ENCODE measurements at regions not wholly inside any gene's neighbourhood (a gene's known extent, or its start where the extent isn't known, plus 50 kb on each side); places are given as distances from the start of the nearest gene placed in this dataset.
"Not testable (repeated sequence)": the region's sequence is repeated elsewhere in the genome, so short reads cannot be mapped to it uniquely, and the experiment has no call there.

- no peak overlapping the region for H3K4me3 ChIP-seq
- WGBS, 10 experiments: 0 to 63% (median 33%) methylated on average over 1 of the region's 1 CpG; no CpG with 5 or more reads in 3 of the 10 experiments
- in situ Hi-C loops (cut with MboI; ENCODE audit: low pct_unique_long_range_greater_than_20kb in 2 of 9, low sequenced_read_pairs in 9 of 9, unreplicated experiment in 9 of 9): loop anchor here in 2 of 9 experiments (25.0 kb wide), 1 partner anchor 319 kb away; no protein-coding TSS in a partner anchor
- no peak overlapping the region for H3K27ac ChIP-seq
- H3K4me1 ChIP-seq (replicated peaks in 1 of 2): no peaks in the 10 kb centered on the region
- ATAC-seq (replicated peaks in 6 of 8): no peak
Observed at GRCh38 chr18:26631135-26631534, 82.8 kb upstream of the KCTD1 start.

- no peak for ATAC-seq (replicated peaks in 6 of 8)
- 45 to 100% (median 92%) methylated on average over 1 to 4 of the region's 4 CpGs; no CpG with 5 or more reads in 1 of the 10 experiments for WGBS, 10 experiments
- in situ Hi-C loops (cut with MboI; ENCODE audit: low pct_unique_long_range_greater_than_20kb in 2 of 9, low sequenced_read_pairs in 9 of 9, unreplicated experiment in 9 of 9): loop anchor here in 2 of 9 experiments (25.0 kb wide), 1 partner anchor 318 kb away; no protein-coding TSS in a partner anchor
Observed at GRCh38 chr18:26630596-26630995, 82.2 kb upstream of the KCTD1 start.

GRCh38 chr18:26628017-26628416, 79.7 kb upstream of the KCTD1 start:
- Histone ChIP-seq H3K4me3 (no peak overlapping the region), H3K27ac (no peak overlapping the region), H3K4me1 (replicated peaks in 1 of 2) (no peaks in the 10 kb centered on the region)
- in situ Hi-C loops (cut with MboI; ENCODE audit: low pct_unique_long_range_greater_than_20kb in 2 of 9, low sequenced_read_pairs in 9 of 9, unreplicated experiment in 9 of 9): loop anchor here in 2 of 9 experiments (25.0 kb wide), 1 partner anchor 316 kb away; no protein-coding TSS in a partner anchor
- no peak for ATAC-seq (replicated peaks in 6 of 8)

More at GRCh38 chr18:26630596-26630995, 82.2 kb upstream of the KCTD1 start:
- Histone ChIP-seq H3K4me1 (replicated peaks in 1 of 2) (no peaks in the 10 kb centered on the region), H3K4me3 (no peak overlapping the region), H3K27ac (no peak overlapping the region)

- WGBS, 10 experiments: 100% methylated on average over 1 of the region's 4 CpGs; no CpG with 5 or more reads in 8 of the 10 experiments
- Histone ChIP-seq H3K4me1 (replicated peaks in 1 of 2) (no peaks in the 10 kb centered on the region), H3K4me3 (no peak overlapping the region), H3K27ac (no peak overlapping the region)
- in situ Hi-C loops (cut with MboI; ENCODE audit: low pct_unique_long_range_greater_than_20kb in 2 of 9, low sequenced_read_pairs in 9 of 9, unreplicated experiment in 9 of 9): no loop called here
- no peak for ATAC-seq (replicated peaks in 6 of 8)
Observed at GRCh38 chr18:26624443-26624842, 76.1 kb upstream of the KCTD1 start.

- H3K4me1 ChIP-seq (replicated peaks in 1 of 2); ATAC-seq (replicated peaks in 6 of 8); H3K27ac ChIP-seq; H3K4me3 ChIP-seq; in situ Hi-C loops (cut with MboI; ENCODE audit: low pct_unique_long_range_greater_than_20kb in 2 of 9, low sequenced_read_pairs in 9 of 9, unreplicated experiment in 9 of 9): not testable (repeated sequence)
- WGBS, 10 experiments: 38 to 100% (median 90%) methylated on average over 1 to 2 of the region's 2 CpGs; no CpG with 5 or more reads in 6 of the 10 experiments
Observed at GRCh38 chr18:26623314-26623713, 75.0 kb upstream of the KCTD1 start.

GRCh38 chr18:26621161-26622026, 73.0 kb upstream of the KCTD1 start:
- no peak overlapping the region for H3K4me3 ChIP-seq
- peaks cover 0 to 3% of the 10 kb centered on the region in 2 donors for H3K4me1 ChIP-seq (replicated peaks in 1 of 2)
- in situ Hi-C loops (cut with MboI; ENCODE audit: low pct_unique_long_range_greater_than_20kb in 2 of 9, low sequenced_read_pairs in 9 of 9, unreplicated experiment in 9 of 9): no loop called here
- 22 to 96% (median 84%) methylated on average over 2 to 18 of the region's 22 CpGs; no CpG with 5 or more reads in 1 of the 10 experiments for WGBS, 10 experiments
- H3K27ac ChIP-seq: no peak overlapping the region
- ATAC-seq (replicated peaks in 6 of 8): peak in 3 of 8 experiments; percentile 69 to 76 (median 70)

GRCh38 chr18:26619350-26619749, 71.0 kb upstream of the KCTD1 start:
- WGBS, 10 experiments: 37 to 100% (median 66%) methylated on average over 1 to 5 of the region's 6 CpGs; no CpG with 5 or more reads in 3 of the 10 experiments
- ATAC-seq (replicated peaks in 6 of 8): no peak
- in situ Hi-C loops (cut with MboI; ENCODE audit: low pct_unique_long_range_greater_than_20kb in 2 of 9, low sequenced_read_pairs in 9 of 9, unreplicated experiment in 9 of 9): no loop called here

GRCh38 chr18:26618135-26618534, 69.8 kb upstream of the KCTD1 start:
- in situ Hi-C loops (cut with MboI; ENCODE audit: low pct_unique_long_range_greater_than_20kb in 2 of 9, low sequenced_read_pairs in 9 of 9, unreplicated experiment in 9 of 9): no loop called here
- Histone ChIP-seq H3K27ac (no peak overlapping the region), H3K4me3 (no peak overlapping the region), H3K4me1 (replicated peaks in 1 of 2) (peaks cover 0 to 3% of the 10 kb centered on the region in 2 donors)
- WGBS, 10 experiments: 20 to 100% (median 83%) methylated on average over 1 to 2 of the region's 2 CpGs; no CpG with 5 or more reads in 4 of the 10 experiments
- no peak for ATAC-seq (replicated peaks in 6 of 8)

More at GRCh38 chr18:26619350-26619749, 71.0 kb upstream of the KCTD1 start:
- no peak overlapping the region for H3K27ac ChIP-seq
- peaks cover 0 to 3% of the 10 kb centered on the region in 2 donors for H3K4me1 ChIP-seq (replicated peaks in 1 of 2)
- H3K4me3 ChIP-seq: no peak overlapping the region

- 0 to 90% (median 33%) methylated on average over 1 to 3 of the region's 3 CpGs; no CpG with 5 or more reads in 3 of the 10 experiments for WGBS, 10 experiments
Observed at GRCh38 chr18:26617151-26617554, 68.8 kb upstream of the KCTD1 start.

GRCh38 chr18:26614374-26614773, 66.0 kb upstream of the KCTD1 start:
- in situ Hi-C loops (cut with MboI; ENCODE audit: low pct_unique_long_range_greater_than_20kb in 2 of 9, low sequenced_read_pairs in 9 of 9, unreplicated experiment in 9 of 9): no loop called here
- H3K27ac ChIP-seq: no peak overlapping the region
- no peak for ATAC-seq (replicated peaks in 6 of 8)
- 14 to 85% (median 52%) methylated on average over 1 to 3 of the region's 3 CpGs; no CpG with 5 or more reads in 1 of the 10 experiments for WGBS, 10 experiments
- peaks cover 0 to 3% of the 10 kb centered on the region in 2 donors for H3K4me1 ChIP-seq (replicated peaks in 1 of 2)
- no peak overlapping the region for H3K4me3 ChIP-seq

More at GRCh38 chr18:26617151-26617554, 68.8 kb upstream of the KCTD1 start:
- in situ Hi-C loops (cut with MboI; ENCODE audit: low pct_unique_long_range_greater_than_20kb in 2 of 9, low sequenced_read_pairs in 9 of 9, unreplicated experiment in 9 of 9): no loop called here
- H3K27ac ChIP-seq: no peak overlapping the region
- peaks cover 0 to 3% of the 10 kb centered on the region in 2 donors for H3K4me1 ChIP-seq (replicated peaks in 1 of 2)
- no peak overlapping the region for H3K4me3 ChIP-seq
- ATAC-seq (replicated peaks in 6 of 8): peak; percentile 11 to 97 (median 78)

Measured in motor neuron (in vitro differentiated cells).